ENCODE measurements at regions not wholly inside any gene's neighbourhood (a gene's known extent, or its start where the extent isn't known, plus 50 kb on each side); places are given as distances from the start of the nearest gene placed in this dataset.

DNA sequence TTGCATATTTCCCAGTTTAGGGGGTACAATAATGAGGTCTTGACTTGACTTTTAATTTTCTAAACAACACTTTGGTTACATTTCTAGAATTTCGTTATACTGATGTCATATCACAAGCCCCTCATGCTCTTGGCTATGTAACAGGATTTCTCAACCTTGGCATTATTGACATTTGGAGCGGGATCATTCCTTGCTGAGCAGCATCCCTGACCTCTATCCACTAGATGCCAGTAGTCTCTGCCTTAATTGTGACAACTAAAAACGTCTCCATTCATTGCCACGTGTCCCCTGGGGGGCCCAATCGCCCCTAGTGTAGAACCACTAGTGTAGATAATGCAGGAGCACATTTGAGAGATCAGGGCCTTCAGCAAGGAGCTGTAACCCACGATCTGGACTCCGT is 234.2 kb upstream of the MID1 start:
- WGBS (ENCODE audit: missing lambda C conversion rate): 38% methylated on average over 7 of the region's 7 CpGs
- FAIRE-seq (peak; percentile 59), DNase-seq (ENCODE audit: low read depth in 1 of 2, low spot score in 1 of 2) (no peak), ATAC-seq (no peak)
- Histone ChIP-seq H3K27ac (no peak overlapping the region), H3K4me2 (no peak overlapping the region), H3K4me1 (no peaks in the 10 kb centered on the region), H3K9me3 (no peaks in the 10 kb centered on the region), H3K4me3 (no peak overlapping the region)
- POLR2A ChIA-PET: no interaction called here
- TF ChIP-seq NR3C1 (IDR thresholded peaks at IDR 0.05): no peak
- CTCF ChIA-PET: no interaction called here

DNA sequence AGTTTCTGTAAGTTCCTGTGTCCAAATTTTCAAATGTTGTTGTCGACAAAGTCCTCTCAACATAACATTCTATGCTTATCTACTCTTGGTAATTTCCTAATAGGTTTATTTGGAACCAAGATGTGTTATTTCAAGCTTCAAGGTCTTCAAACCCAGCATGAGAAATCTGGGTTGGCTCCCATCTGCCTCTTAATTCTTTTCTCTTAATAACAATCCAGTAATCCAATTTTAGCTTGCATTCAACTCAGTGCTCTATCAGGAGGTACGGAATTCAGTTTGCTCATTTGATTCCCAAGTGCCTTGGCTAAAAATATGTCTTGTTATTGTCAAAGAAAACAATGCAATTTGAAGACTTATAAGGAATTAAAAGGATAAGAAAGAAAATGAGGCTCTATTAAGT is 235.5 kb upstream of the MID1 start:
- Histone ChIP-seq H3K4me3 (no peak overlapping the region), H3K4me1 (no peaks in the 10 kb centered on the region), H3K9me3 (no peaks in the 10 kb centered on the region), H3K27ac (no peak overlapping the region), H3K4me2 (no peak overlapping the region)
- 85% methylated on average over 2 of the region's 2 CpGs for WGBS (ENCODE audit: missing lambda C conversion rate)
- no peak for DNase-seq (ENCODE audit: low read depth in 1 of 2, low spot score in 1 of 2)
- TF ChIP-seq, protein P1, sequence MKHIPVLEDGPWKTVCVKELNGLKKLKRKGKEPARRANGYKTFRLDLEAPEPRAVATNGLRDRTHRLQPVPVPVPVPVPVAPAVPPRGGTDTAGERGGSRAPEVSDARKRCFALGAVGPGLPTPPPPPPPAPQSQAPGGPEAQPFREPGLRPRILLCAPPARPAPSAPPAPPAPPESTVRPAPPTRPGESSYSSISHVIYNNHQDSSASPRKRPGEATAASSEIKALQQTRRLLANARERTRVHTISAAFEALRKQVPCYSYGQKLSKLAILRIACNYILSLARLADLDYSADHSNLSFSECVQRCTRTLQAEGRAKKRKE (CRISPR knock-in tag; IDR thresholded peaks at IDR 0.05; ENCODE audit: low read depth): no peak
- no peak for TF ChIP-seq HOXB5 (CRISPR knock-in tag; IDR thresholded peaks at IDR 0.05)
- TF ChIP-seq GATA3 (IDR thresholded peaks at IDR 0.05; ENCODE audit: borderline replicate concordance): no peak
- TF ChIP-seq, protein P2, sequence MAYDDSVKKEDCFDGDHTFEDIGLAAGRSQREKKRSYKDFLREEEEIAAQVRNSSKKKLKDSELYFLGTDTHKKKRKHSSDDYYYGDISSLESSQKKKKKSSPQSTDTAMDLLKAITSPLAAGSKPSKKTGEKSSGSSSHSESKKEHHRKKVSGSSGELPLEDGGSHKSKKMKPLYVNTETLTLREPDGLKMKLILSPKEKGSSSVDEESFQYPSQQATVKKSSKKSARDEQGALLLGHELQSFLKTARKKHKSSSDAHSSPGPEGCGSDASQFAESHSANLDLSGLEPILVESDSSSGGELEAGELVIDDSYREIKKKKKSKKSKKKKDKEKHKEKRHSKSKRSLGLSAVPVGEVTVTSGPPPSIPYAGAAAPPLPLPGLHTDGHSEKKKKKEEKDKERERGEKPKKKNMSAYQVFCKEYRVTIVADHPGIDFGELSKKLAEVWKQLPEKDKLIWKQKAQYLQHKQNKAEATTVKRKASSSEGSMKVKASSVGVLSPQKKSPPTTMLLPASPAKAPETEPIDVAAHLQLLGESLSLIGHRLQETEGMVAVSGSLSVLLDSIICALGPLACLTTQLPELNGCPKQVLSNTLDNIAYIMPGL (CRISPR knock-in tag; IDR thresholded peaks at IDR 0.05; ENCODE audit: borderline replicate concordance): no peak
- peak; percentile 59 for FAIRE-seq
- ATAC-seq: no peak
- ChIA-PET POLR2A (no interaction called here), CTCF (interaction anchor here (0.5 kb wide), 1 partner anchor 16 kb away, joined by 3 read pairs; no protein-coding TSS in a partner anchor)

DNA sequence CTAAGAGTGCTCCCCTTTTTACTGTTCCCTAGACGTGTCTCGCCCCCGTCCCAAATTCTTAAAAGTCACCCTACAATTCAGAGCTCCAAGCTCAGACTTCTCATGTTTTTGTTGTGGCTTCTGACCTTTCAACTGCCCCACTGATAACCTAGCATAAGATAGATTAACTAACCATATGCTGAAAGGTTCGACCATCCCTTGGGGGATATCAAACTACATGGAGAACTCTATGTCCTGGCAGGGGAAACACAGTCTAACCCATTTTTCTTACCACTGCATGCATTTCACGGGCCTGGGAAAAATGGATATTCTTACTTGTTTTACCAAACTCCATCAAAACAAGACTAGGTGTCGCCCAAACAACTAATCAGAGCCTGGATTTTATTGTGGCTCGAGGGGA is 236.4 kb upstream of the MID1 start:
- H3K4me3 ChIP-seq: no peak overlapping the region
- no peaks in the 10 kb centered on the region for H3K9me3 ChIP-seq
- ATAC-seq: no peak
- no peak overlapping the region for H3K27ac ChIP-seq
- CTCF ChIA-PET: interaction anchor here (1.4 kb wide), 1 partner anchor 27 kb away, joined by 3 read pairs; no protein-coding TSS in a partner anchor
- no peak for DNase-seq (ENCODE audit: low read depth in 1 of 2, low spot score in 1 of 2)
- POLR2A ChIA-PET: no interaction called here
- TF ChIP-seq GATA3 (IDR thresholded peaks at IDR 0.05; ENCODE audit: borderline replicate concordance) (no peak), RFX5 (IDR thresholded peaks at IDR 0.05) (no peak), RCOR1 (IDR thresholded peaks at IDR 0.05; ENCODE audit: low read depth, low read length) (no peak), RARB (CRISPR knock-in tag; IDR thresholded peaks at IDR 0.05) (no peak), CBX8 (IDR thresholded peaks at IDR 0.05) (no peak), MYC (IDR thresholded peaks at IDR 0.05; ENCODE audit: borderline replicate concordance, low read length) (no peak), EP300 (IDR thresholded peaks at IDR 0.05) (no peak), NR3C1 (IDR thresholded peaks at IDR 0.05) (no peak), NFE2L2 (conservative IDR thresholded peaks at IDR 0.05; ENCODE audit: low read length) (no peak), SMC3 (IDR thresholded peaks at IDR 0.05) (no peak)
- TF ChIP-seq, protein P2 (CRISPR knock-in tag; IDR thresholded peaks at IDR 0.05; ENCODE audit: borderline replicate concordance): no peak
- TF ChIP-seq, protein P3, sequence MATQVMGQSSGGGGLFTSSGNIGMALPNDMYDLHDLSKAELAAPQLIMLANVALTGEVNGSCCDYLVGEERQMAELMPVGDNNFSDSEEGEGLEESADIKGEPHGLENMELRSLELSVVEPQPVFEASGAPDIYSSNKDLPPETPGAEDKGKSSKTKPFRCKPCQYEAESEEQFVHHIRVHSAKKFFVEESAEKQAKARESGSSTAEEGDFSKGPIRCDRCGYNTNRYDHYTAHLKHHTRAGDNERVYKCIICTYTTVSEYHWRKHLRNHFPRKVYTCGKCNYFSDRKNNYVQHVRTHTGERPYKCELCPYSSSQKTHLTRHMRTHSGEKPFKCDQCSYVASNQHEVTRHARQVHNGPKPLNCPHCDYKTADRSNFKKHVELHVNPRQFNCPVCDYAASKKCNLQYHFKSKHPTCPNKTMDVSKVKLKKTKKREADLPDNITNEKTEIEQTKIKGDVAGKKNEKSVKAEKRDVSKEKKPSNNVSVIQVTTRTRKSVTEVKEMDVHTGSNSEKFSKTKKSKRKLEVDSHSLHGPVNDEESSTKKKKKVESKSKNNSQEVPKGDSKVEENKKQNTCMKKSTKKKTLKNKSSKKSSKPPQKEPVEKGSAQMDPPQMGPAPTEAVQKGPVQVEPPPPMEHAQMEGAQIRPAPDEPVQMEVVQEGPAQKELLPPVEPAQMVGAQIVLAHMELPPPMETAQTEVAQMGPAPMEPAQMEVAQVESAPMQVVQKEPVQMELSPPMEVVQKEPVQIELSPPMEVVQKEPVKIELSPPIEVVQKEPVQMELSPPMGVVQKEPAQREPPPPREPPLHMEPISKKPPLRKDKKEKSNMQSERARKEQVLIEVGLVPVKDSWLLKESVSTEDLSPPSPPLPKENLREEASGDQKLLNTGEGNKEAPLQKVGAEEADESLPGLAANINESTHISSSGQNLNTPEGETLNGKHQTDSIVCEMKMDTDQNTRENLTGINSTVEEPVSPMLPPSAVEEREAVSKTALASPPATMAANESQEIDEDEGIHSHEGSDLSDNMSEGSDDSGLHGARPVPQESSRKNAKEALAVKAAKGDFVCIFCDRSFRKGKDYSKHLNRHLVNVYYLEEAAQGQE (IDR thresholded peaks at IDR 0.05): no peak
- H3K4me1 ChIP-seq: no peaks in the 10 kb centered on the region
- 62% methylated on average over 7 of the region's 7 CpGs for WGBS (ENCODE audit: missing lambda C conversion rate)
- no peak overlapping the region for H3K4me2 ChIP-seq
- no peak for FAIRE-seq
